SK-N-SH (cell line): ENCODE measurements at regions not wholly inside any gene's neighbourhood (a gene's known extent, or its start where the extent isn't known, plus 50 kb on each side); places are given as distances from the start of the nearest gene placed in this dataset.

ENCODE experiments used
- CTCF ChIA-PET: fragments of 300-600, 350-600 bp; formaldehyde crosslinking; extraction: SDS; loops from one replicate; lab custom pipeline; 2021; lab: Yijun Ruan, JAX
- POLR2A ChIA-PET: fragments of 350-600 bp; sonication (Branson Sonifier 250); formaldehyde crosslinking; extraction: SDS; loops from one replicate; lab custom pipeline; 2020; ENCODE audit warnings: antibody characterized with exemption, inconsistent platforms; lab: Yijun Ruan, JAX
- DNase-seq: peaks from one replicate; pipeline ENCODE4 v3.0.0; 2012
- H2AFZ ChIP-seq: fragments of 200-600 bp; sonication (generic); 2 replicates; pipeline ENCODE4 v1.8.1; 2016; ENCODE audit warnings: antibody characterized with exemption, mild to moderate bottlenecking, low read depth
- H3F3A ChIP-seq: fragments of 200-600 bp; sonication (generic); replicated peaks from 2 replicates; pipeline ENCODE3; 2016; ENCODE audit warnings: antibody characterized with exemption, mild to moderate bottlenecking; ENCODE audit not compliant: insufficient read depth
- H3K27ac ChIP-seq, 2 experiments: fragments of 200-500 bp in 1 of 2; fragments of 200-600 bp in 1 of 2; sonication (Bioruptor generic) in 1 of 2; sonication (generic), shearing (Covaris generic) in 1 of 2; 2 replicates each; pipeline versions ENCODE4 v1.5.1 to v1.6.1; 2014 to 2016; ENCODE audit warnings: low read depth in 2 of 2, inconsistent platforms in 1 of 2, low read length in 1 of 2, mild to moderate bottlenecking in 1 of 2, mixed read lengths in 1 of 2
- H3K27me3 ChIP-seq: fragments of 200-600 bp; sonication (generic), shearing (Covaris generic); 2 replicates; pipeline ENCODE4 v1.6.1; 2016; ENCODE audit warnings: mixed run types; ENCODE audit not compliant: insufficient read depth
- H3K36me3 ChIP-seq, 2 experiments: fragments of 200-500 bp in 1 of 2; fragments of 200-600 bp in 1 of 2; sonication (Bioruptor generic) in 1 of 2; sonication (generic) in 1 of 2; replicated peaks in 1 of 2; 2 replicates each; pipeline versions ENCODE3 to v1.5.1; 2014 to 2016; ENCODE audit warnings: low read length in 1 of 2, mild to moderate bottlenecking in 1 of 2; ENCODE audit not compliant: insufficient read depth in 2 of 2, control insufficient read depth in 1 of 2
- H3K4me1 ChIP-seq, 2 experiments: fragments of 200-500 bp in 1 of 2; fragments of 200-600 bp in 1 of 2; sonication (Bioruptor generic) in 1 of 2; sonication (generic), shearing (Covaris generic) in 1 of 2; 2 replicates each; pipeline versions ENCODE4 v1.5.1 to v1.6.1; 2014 to 2016; ENCODE audit warnings: low read depth in 1 of 2, low read length in 1 of 2, mixed run types in 1 of 2; ENCODE audit not compliant: insufficient read depth in 2 of 2, control insufficient read depth in 1 of 2
- H3K4me2 ChIP-seq: fragments of 200-600 bp; sonication (generic), shearing (Covaris generic); 2 replicates; pipeline ENCODE4 v1.6.1; 2017; ENCODE audit warnings: mixed run types
- H3K4me3 ChIP-seq, 2 experiments: fragments of 200-500 bp in 1 of 2; fragments of 200-600 bp in 1 of 2; sonication (Bioruptor generic) in 1 of 2; sonication (generic), shearing (Covaris generic) in 1 of 2; 2 replicates each; pipeline versions ENCODE4 v1.5.1 to v1.8.1; 2014 to 2016; ENCODE audit warnings: low read depth in 2 of 2, inconsistent platforms in 1 of 2, low read length in 1 of 2, mild to moderate bottlenecking in 1 of 2, mixed read lengths in 1 of 2, moderate library complexity in 1 of 2
- H3K79me2 ChIP-seq: fragments of 200-600 bp; sonication (generic); 2 replicates; pipeline ENCODE4 v1.8.1; 2017; ENCODE audit warnings: mild to moderate bottlenecking; ENCODE audit not compliant: insufficient read depth
- H3K9ac ChIP-seq: fragments of 200-600 bp; sonication (generic); 2 replicates; pipeline ENCODE4 v1.6.1; 2017; ENCODE audit warnings: mixed run types
- H3K9me2 ChIP-seq: fragments of 200-600 bp; sonication (generic); 2 replicates; pipeline ENCODE4 v1.6.1; 2017; ENCODE audit warnings: mixed run types
- H3K9me3 ChIP-seq: fragments of 200-600 bp; sonication (generic); 2 replicates; pipeline ENCODE4 v1.6.1; 2017; ENCODE audit warnings: mixed run types, mild to moderate bottlenecking, moderate library complexity
- H4K20me1 ChIP-seq: fragments of 200-600 bp; sonication (generic); 2 replicates; pipeline ENCODE4 v1.6.1; 2017; ENCODE audit warnings: mild to moderate bottlenecking, mixed run types; ENCODE audit not compliant: insufficient read depth
- CHD2 ChIP-seq: fragments of 150-350 bp; IDR thresholded peaks from 2 replicates; pipeline ENCODE4 v1.6.1; 2018; ENCODE audit warnings: low read length; ENCODE audit not compliant: partially characterized antibody
- EZH2phosphoT487 ChIP-seq: fragments of 200-600 bp; sonication (generic); IDR thresholded peaks from 2 replicates; pipeline ENCODE4 v1.6.1; 2017; ENCODE audit warnings: low read depth, mixed run types, mild to moderate bottlenecking, antibody characterized with exemption, moderate library complexity, borderline replicate concordance
- FOSL2 ChIP-seq: IDR thresholded peaks from 2 replicates; pipeline ENCODE4 v1.4.0; 2012; ENCODE audit warnings: low read depth, mild to moderate bottlenecking, moderate library complexity, borderline replicate concordance
- FOXM1 ChIP-seq: IDR thresholded peaks from 2 replicates; pipeline ENCODE4 v1.4.0; 2012; ENCODE audit warnings: low read depth, mild to moderate bottlenecking
- GABPA ChIP-seq: IDR thresholded peaks from 2 replicates; pipeline ENCODE4 v1.4.0; 2012; ENCODE audit warnings: low read depth, mild to moderate bottlenecking
- GATA2 ChIP-seq: sonication (generic); formaldehyde crosslinking; IDR thresholded peaks from 2 replicates; pipeline ENCODE4 v1.5.0; 2020; ENCODE audit warnings: mild to moderate bottlenecking, missing genetic modification reagents
- MXI1 ChIP-seq: IDR thresholded peaks from 2 replicates; pipeline ENCODE4 v1.6.1; 2012; ENCODE audit warnings: mild to moderate bottlenecking, low read depth, low read length, improper control_type of control experiment
- NFIC ChIP-seq: IDR thresholded peaks from 2 replicates; pipeline ENCODE4 v1.4.0; 2012; ENCODE audit warnings: borderline replicate concordance
- NRF1 ChIP-seq: IDR thresholded peaks from 2 replicates; pipeline ENCODE4 v1.6.1; 2012; ENCODE audit warnings: low read depth, mild to moderate bottlenecking, low read length
- RAD21 ChIP-seq: IDR thresholded peaks from 2 replicates; pipeline ENCODE4 v1.6.1; 2012; ENCODE audit warnings: mild to moderate bottlenecking, low read length
- RFX5 ChIP-seq: IDR thresholded peaks from 2 replicates; pipeline ENCODE4 v1.6.1; 2012; ENCODE audit warnings: mild to moderate bottlenecking, improper control_type of control experiment, low read length
- RXRA ChIP-seq: IDR thresholded peaks from 2 replicates; pipeline ENCODE4 v1.4.0; 2012; ENCODE audit warnings: low read depth, mild to moderate bottlenecking, borderline replicate concordance
- SMC3 ChIP-seq: IDR thresholded peaks from 2 replicates; pipeline ENCODE4 v1.6.1; 2012; ENCODE audit warnings: low read depth, low read length, improper control_type of control experiment
- TAF1 ChIP-seq: IDR thresholded peaks from 2 replicates; pipeline ENCODE4 v1.6.1; 2012; ENCODE audit warnings: low read depth, mild to moderate bottlenecking, low read length, moderate library complexity, borderline replicate concordance
- TCF12 ChIP-seq: IDR thresholded peaks from 2 replicates; pipeline ENCODE4 v1.4.0; 2012
- TEAD4 ChIP-seq: IDR thresholded peaks from 2 replicates; pipeline ENCODE4 v1.4.0; 2012; ENCODE audit warnings: mild to moderate bottlenecking, borderline replicate concordance; ENCODE audit not compliant: insufficient read depth
- USF2 ChIP-seq: fragments of 150-350 bp; IDR thresholded peaks from 2 replicates; pipeline ENCODE4 v1.6.1; 2017; ENCODE audit warnings: antibody characterized with exemption, low read length, low read depth, borderline replicate concordance
- WGBS: methylation state at CpG from one replicate; pipeline ENCODE4 v1.1.6; 2017; ENCODE audit warnings: low lambda C conversion rate; 5-methylcytosine and 5-hydroxymethylcytosine counted together
- TF ChIP-seq, protein P1 (sequence below): IDR thresholded peaks from 2 replicates; pipeline ENCODE4 v1.6.1; 2012; ENCODE audit warnings: mild to moderate bottlenecking, low read depth, low read length, moderate library complexity

GRCh38 chr13:73715114-73715910 lies 418.9 kb downstream of the KLF12 start:
- Histone ChIP-seq H3K9ac (no peak overlapping the region), H3K36me3 (peaks cover 20 to 21% of the 10 kb centered on the region in 2 experiments), H3K4me1 (peaks cover 5 to 10% of the 10 kb centered on the region in 2 experiments; a peak in 2 of 4 replicates), H3K79me2 (no peaks in the 10 kb centered on the region), H2AFZ (no peak overlapping the region), H3K9me3 (no peaks in the 10 kb centered on the region), H3K27ac (no peak overlapping the region), H3K4me3 (no peak overlapping the region), H3F3A (peaks cover 7% of the 10 kb centered on the region), H4K20me1 (no peaks in the 10 kb centered on the region), H3K4me2 (no peak overlapping the region), H3K27me3 (no peaks in the 10 kb centered on the region), H3K9me2 (no peaks in the 10 kb centered on the region)
- TF ChIP-seq FOSL2 (no peak), RAD21 (no peak), FOXM1 (no peak), CHD2 (no peak), GATA2 (CRISPR knock-in tag) (no peak)
- TF ChIP-seq, protein P1, sequence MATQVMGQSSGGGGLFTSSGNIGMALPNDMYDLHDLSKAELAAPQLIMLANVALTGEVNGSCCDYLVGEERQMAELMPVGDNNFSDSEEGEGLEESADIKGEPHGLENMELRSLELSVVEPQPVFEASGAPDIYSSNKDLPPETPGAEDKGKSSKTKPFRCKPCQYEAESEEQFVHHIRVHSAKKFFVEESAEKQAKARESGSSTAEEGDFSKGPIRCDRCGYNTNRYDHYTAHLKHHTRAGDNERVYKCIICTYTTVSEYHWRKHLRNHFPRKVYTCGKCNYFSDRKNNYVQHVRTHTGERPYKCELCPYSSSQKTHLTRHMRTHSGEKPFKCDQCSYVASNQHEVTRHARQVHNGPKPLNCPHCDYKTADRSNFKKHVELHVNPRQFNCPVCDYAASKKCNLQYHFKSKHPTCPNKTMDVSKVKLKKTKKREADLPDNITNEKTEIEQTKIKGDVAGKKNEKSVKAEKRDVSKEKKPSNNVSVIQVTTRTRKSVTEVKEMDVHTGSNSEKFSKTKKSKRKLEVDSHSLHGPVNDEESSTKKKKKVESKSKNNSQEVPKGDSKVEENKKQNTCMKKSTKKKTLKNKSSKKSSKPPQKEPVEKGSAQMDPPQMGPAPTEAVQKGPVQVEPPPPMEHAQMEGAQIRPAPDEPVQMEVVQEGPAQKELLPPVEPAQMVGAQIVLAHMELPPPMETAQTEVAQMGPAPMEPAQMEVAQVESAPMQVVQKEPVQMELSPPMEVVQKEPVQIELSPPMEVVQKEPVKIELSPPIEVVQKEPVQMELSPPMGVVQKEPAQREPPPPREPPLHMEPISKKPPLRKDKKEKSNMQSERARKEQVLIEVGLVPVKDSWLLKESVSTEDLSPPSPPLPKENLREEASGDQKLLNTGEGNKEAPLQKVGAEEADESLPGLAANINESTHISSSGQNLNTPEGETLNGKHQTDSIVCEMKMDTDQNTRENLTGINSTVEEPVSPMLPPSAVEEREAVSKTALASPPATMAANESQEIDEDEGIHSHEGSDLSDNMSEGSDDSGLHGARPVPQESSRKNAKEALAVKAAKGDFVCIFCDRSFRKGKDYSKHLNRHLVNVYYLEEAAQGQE: no peak
- ChIA-PET POLR2A (no interaction called here), CTCF (interaction anchor here (1.0 kb wide), 1 partner anchor 1543 kb away, joined by 4 read pairs; no protein-coding TSS in a partner anchor)
- WGBS: 94% methylated on average over 14 of the region's 15 CpGs
- no peak for DNase-seq

DNA sequence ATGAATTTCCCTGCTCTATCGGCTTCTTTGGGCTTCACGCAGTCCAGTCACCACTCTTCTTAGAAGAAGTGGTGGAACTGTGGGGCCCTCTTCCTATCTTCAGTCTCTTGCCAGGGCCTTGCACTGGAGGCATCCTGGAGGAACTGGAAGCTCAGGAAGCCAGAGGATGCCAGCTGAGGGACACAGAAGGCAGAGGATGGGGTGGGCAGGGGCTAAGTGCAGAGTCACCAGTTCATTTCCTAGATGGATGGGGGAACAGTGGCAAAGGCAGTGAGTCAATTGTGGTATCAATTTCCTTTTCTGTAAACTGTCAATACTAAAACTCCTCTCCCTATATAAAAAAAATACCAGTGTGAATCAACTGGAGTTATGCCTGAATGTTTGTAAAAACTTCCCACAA lies 419.7 kb downstream of the KLF12 start:
- Histone ChIP-seq H4K20me1 (no peaks in the 10 kb centered on the region), H3K4me1 (peaks cover 5 to 10% of the 10 kb centered on the region in 2 experiments; a peak in 2 of 4 replicates), H3K27ac (no peak overlapping the region), H2AFZ (no peak overlapping the region), H3K9me2 (no peaks in the 10 kb centered on the region), H3K36me3 (peaks cover 20 to 21% of the 10 kb centered on the region in 2 experiments), H3K4me2 (no peak overlapping the region), H3K9ac (no peak overlapping the region), H3K9me3 (no peaks in the 10 kb centered on the region), H3K4me3 (no peak overlapping the region), H3F3A (peaks cover 7% of the 10 kb centered on the region), H3K79me2 (no peaks in the 10 kb centered on the region), H3K27me3 (no peaks in the 10 kb centered on the region)
- CTCF ChIA-PET: interaction anchor here (1.0 kb wide), 1 partner anchor 1544 kb away, joined by 4 read pairs; no protein-coding TSS in a partner anchor
- WGBS: 100% methylated on average over 2 of the region's 2 CpGs
- POLR2A ChIA-PET: no interaction called here
- TF ChIP-seq EZH2phosphoT487 (no peak), MXI1 (no peak), NFIC (no peak), NRF1 (no peak), RXRA (no peak), TEAD4 (no peak), RAD21 (no peak), GABPA (no peak), FOSL2 (no peak), TAF1 (no peak), USF2 (no peak), TCF12 (no peak), CHD2 (no peak), SMC3 (no peak), RFX5 (no peak)
- DNase-seq: no peak
